HL-60 (cell line): ENCODE measurements at regions not wholly inside any gene's neighbourhood (a gene's known extent, or its start where the extent isn't known, plus 50 kb on each side); places are given as distances from the start of the nearest gene placed in this dataset.

Source experiments
- DNase-seq, 2 experiments: peaks; one replicate each; pipeline ENCODE4 v3.0.0-alpha.2; 2010 to 2020; ENCODE audit warnings: low read depth in 1 of 2, low spot score in 1 of 2
- H3K27ac ChIP-seq: fragments of 250-450 bp; sonication (Bioruptor Pico); replicated peaks from 2 replicates; pipeline ENCODE4 v1.5.1; 2020; ENCODE audit warnings: mild to moderate bottlenecking, moderate library complexity
- H3K27me3 ChIP-seq: fragments of 250-450 bp; sonication (Bioruptor Pico); 2 replicates; pipeline ENCODE4 v1.5.1; 2021; ENCODE audit warnings: mild to moderate bottlenecking, moderate library complexity; ENCODE audit not compliant: insufficient read depth, poor library complexity, severe bottlenecking
- H3K4me3 ChIP-seq: replicated peaks from 2 replicates; pipeline ENCODE4 v1.5.1; 2011; ENCODE audit warnings: mild to moderate bottlenecking, control low read depth, low read length; ENCODE audit not compliant: insufficient read depth
- GABPA ChIP-seq: IDR thresholded peaks from 2 replicates; pipeline ENCODE4 v1.6.1; 2012; ENCODE audit warnings: low read depth
- POLR2AphosphoS5 ChIP-seq: IDR thresholded peaks from 2 replicates; pipeline ENCODE4 v1.6.1; 2012; ENCODE audit warnings: low read depth
- SPI1 ChIP-seq: IDR thresholded peaks from 2 replicates; pipeline ENCODE4 v1.6.1; 2012; ENCODE audit warnings: low read depth, mild to moderate bottlenecking, borderline replicate concordance
- TF ChIP-seq, protein P1 (sequence below): IDR thresholded peaks from 2 replicates; pipeline ENCODE4 v1.6.1; 2012; ENCODE audit warnings: low read depth; ENCODE audit not compliant: insufficient replicate concordance
- TF ChIP-seq, protein P2 (sequence below): IDR thresholded peaks from one replicate; pipeline ENCODE4 v1.5.1; 2011; ENCODE audit warnings: low read length, control low read depth, inconsistent platforms; ENCODE audit not compliant: insufficient read depth

DNA sequence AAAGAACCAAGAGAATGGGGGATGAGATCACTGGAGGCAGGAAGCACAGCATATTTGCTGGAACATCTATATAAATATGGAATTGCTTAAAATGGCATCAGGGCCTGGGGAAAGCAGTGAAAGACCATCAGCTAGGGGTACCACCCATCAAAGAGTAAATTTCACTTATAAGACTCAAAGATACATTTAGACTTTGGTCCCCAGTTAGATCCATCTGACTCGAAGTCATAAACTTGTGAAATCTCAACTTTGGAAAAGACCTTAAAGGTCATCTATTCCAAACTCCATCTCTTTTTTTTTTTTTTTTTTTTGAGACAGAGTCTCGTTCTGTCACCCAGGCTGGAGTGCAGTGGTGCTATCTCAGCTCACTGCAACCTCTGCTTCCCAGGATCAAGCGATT, 109.8 kb downstream of the UNC5CL start:
- DNase-seq: no peak
- Histone ChIP-seq H3K27me3 (no peaks in the 10 kb centered on the region), H3K27ac (no peak overlapping the region), H3K4me3 (no peak overlapping the region)
- TF ChIP-seq, protein P1, sequence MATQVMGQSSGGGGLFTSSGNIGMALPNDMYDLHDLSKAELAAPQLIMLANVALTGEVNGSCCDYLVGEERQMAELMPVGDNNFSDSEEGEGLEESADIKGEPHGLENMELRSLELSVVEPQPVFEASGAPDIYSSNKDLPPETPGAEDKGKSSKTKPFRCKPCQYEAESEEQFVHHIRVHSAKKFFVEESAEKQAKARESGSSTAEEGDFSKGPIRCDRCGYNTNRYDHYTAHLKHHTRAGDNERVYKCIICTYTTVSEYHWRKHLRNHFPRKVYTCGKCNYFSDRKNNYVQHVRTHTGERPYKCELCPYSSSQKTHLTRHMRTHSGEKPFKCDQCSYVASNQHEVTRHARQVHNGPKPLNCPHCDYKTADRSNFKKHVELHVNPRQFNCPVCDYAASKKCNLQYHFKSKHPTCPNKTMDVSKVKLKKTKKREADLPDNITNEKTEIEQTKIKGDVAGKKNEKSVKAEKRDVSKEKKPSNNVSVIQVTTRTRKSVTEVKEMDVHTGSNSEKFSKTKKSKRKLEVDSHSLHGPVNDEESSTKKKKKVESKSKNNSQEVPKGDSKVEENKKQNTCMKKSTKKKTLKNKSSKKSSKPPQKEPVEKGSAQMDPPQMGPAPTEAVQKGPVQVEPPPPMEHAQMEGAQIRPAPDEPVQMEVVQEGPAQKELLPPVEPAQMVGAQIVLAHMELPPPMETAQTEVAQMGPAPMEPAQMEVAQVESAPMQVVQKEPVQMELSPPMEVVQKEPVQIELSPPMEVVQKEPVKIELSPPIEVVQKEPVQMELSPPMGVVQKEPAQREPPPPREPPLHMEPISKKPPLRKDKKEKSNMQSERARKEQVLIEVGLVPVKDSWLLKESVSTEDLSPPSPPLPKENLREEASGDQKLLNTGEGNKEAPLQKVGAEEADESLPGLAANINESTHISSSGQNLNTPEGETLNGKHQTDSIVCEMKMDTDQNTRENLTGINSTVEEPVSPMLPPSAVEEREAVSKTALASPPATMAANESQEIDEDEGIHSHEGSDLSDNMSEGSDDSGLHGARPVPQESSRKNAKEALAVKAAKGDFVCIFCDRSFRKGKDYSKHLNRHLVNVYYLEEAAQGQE: no peak
- TF ChIP-seq, protein P2, sequence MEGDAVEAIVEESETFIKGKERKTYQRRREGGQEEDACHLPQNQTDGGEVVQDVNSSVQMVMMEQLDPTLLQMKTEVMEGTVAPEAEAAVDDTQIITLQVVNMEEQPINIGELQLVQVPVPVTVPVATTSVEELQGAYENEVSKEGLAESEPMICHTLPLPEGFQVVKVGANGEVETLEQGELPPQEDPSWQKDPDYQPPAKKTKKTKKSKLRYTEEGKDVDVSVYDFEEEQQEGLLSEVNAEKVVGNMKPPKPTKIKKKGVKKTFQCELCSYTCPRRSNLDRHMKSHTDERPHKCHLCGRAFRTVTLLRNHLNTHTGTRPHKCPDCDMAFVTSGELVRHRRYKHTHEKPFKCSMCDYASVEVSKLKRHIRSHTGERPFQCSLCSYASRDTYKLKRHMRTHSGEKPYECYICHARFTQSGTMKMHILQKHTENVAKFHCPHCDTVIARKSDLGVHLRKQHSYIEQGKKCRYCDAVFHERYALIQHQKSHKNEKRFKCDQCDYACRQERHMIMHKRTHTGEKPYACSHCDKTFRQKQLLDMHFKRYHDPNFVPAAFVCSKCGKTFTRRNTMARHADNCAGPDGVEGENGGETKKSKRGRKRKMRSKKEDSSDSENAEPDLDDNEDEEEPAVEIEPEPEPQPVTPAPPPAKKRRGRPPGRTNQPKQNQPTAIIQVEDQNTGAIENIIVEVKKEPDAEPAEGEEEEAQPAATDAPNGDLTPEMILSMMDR: no peak
- no peak for TF ChIP-seq SPI1
- no peak for TF ChIP-seq POLR2AphosphoS5
- no peak for TF ChIP-seq GABPA

DNA sequence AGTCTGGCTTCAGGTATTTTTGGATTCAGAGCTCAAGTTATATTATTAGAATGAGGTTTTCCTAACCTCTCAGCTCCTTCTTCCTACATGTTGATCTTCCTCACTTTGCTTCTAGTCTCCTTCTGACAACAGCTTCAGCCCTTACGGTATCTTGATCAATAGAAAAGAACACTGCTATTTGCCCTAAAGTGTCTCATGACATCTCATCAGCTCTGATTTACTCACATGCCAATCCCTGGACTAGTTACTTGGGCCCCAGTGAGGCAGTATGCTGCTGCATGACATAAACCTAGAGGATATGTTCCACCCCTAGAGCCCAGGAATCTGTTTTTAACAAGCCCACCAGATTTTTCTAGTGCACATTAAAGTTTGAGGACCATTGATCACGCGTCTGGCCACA, 110.3 kb downstream of the UNC5CL start:
- no peaks in the 10 kb centered on the region for H3K27me3 ChIP-seq
- H3K27ac ChIP-seq: no peak overlapping the region
- no peak overlapping the region for H3K4me3 ChIP-seq
- TF ChIP-seq GABPA (no peak), SPI1 (no peak), POLR2AphosphoS5 (no peak)
- TF ChIP-seq, protein P2: no peak
- TF ChIP-seq, protein P1: no peak
- no peak for DNase-seq

DNA sequence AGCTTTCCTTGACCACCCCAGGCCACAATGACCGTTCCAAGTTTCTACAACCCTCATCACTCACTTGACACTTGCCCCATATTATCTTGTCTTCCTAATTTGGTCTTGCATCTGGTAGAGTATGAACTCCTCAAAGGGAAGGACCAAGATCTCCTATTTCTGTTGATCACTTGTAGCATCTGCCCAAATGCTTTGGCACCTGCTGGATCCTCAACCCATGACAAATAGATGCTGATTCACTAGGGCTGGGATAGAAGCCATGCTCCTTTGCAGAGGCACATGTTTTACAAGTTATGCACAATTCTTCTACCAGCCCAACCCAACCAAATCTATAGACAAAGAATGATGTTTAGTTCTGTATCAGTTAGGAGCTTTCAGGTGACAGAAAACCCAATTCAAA, 110.7 kb downstream of the UNC5CL start:
- DNase-seq: no peak
- TF ChIP-seq GABPA (no peak), POLR2AphosphoS5 (no peak), SPI1 (no peak)
- TF ChIP-seq, protein P2: no peak
- TF ChIP-seq, protein P1: no peak
- Histone ChIP-seq H3K27ac (no peak overlapping the region), H3K27me3 (no peaks in the 10 kb centered on the region), H3K4me3 (no peak overlapping the region)
